OCI-LY7 (cell line): ENCODE measurements at regions not wholly inside any gene's neighbourhood (a gene's known extent, or its start where the extent isn't known, plus 50 kb on each side); places are given as distances from the start of the nearest gene placed in this dataset.

Experiments
- BruUV-seq: library from RNA; stranded (reverse); fragments of 400-500 nt; replicated peaks from 2 replicates; lab custom pipeline; 2021; lab: Mats Ljungman, UMichigan
- CTCF ChIA-PET: fragments of 300-600 bp; sonication (Branson Sonifier 250); formaldehyde crosslinking; loops from one replicate; lab custom pipeline; 2022; ENCODE audit warnings: antibody characterized with exemption; ENCODE audit not compliant: unreplicated experiment; lab: Charles Lee
- POLR2A ChIA-PET: fragments of 300-600 bp; sonication (Branson Sonifier 250); formaldehyde crosslinking; loops from one replicate; lab custom pipeline; 2022; ENCODE audit warnings: antibody characterized with exemption; lab: Charles Lee
- DNase-seq: peaks from one replicate; pipeline ENCODE4 v3.0.0-alpha.2; 2015; ENCODE audit warnings: low spot score
- H2AFZ ChIP-seq: fragments of 200-600 bp; sonication (generic), shearing (Covaris generic); 2 replicates; pipeline ENCODE4 v1.6.1; 2014; ENCODE audit warnings: mild to moderate bottlenecking, antibody characterized with exemption, low read length, moderate library complexity
- H3K27ac ChIP-seq: fragments of 200-600 bp; sonication (generic); 2 replicates; pipeline ENCODE4 v1.5.1; 2014; ENCODE audit warnings: mixed run types, low read depth, mild to moderate bottlenecking, moderate library complexity, low read length, inconsistent platforms; ENCODE audit not compliant: poor library complexity, severe bottlenecking
- H3K36me3 ChIP-seq: fragments of 200-600 bp; sonication (generic); 2 replicates; pipeline ENCODE4 v1.6.1; 2014; ENCODE audit warnings: mild to moderate bottlenecking, antibody characterized with exemption, low read length, moderate library complexity, mixed read lengths; ENCODE audit not compliant: insufficient read depth
- H3K4me1 ChIP-seq: fragments of 200-600 bp; sonication (generic); 2 replicates; pipeline ENCODE4 v1.5.1; 2014; ENCODE audit warnings: mild to moderate bottlenecking, low read length; ENCODE audit not compliant: insufficient read depth, poor library complexity, severe bottlenecking
- H3K4me2 ChIP-seq: fragments of 200-600 bp; sonication (generic); 2 replicates; pipeline ENCODE4 v1.6.1; 2014; ENCODE audit warnings: mild to moderate bottlenecking, low read length
- H3K4me3 ChIP-seq: fragments of 200-600 bp; sonication (generic); 2 replicates; pipeline ENCODE4 v1.5.1; 2014; ENCODE audit warnings: mild to moderate bottlenecking, low read depth, low read length; ENCODE audit not compliant: poor library complexity, severe bottlenecking
- H3K79me2 ChIP-seq: fragments of 200-600 bp; sonication (generic); 2 replicates; pipeline ENCODE4 v1.6.1; 2016; ENCODE audit warnings: low read depth, mild to moderate bottlenecking, low read length, moderate library complexity, mixed read lengths; ENCODE audit not compliant: insufficient read depth
- H3K9me2 ChIP-seq: fragments of 200-600 bp; sonication (generic); 2 replicates; pipeline ENCODE4 v1.6.1; 2016; ENCODE audit warnings: mild to moderate bottlenecking, low read length, mixed read lengths; ENCODE audit not compliant: insufficient read depth
- H3K9me3 ChIP-seq: fragments of 200-600 bp; sonication (generic); 2 replicates; pipeline ENCODE4 v1.6.1; 2014; ENCODE audit warnings: mild to moderate bottlenecking, mixed run types, low read length, mixed read lengths
- H4K20me1 ChIP-seq: fragments of 200-600 bp; sonication (generic); 2 replicates; pipeline ENCODE4 v1.6.1; 2014; ENCODE audit warnings: mild to moderate bottlenecking, antibody characterized with exemption, low read length, moderate library complexity, mixed read lengths; ENCODE audit not compliant: insufficient read depth
- EZH2phosphoT487 ChIP-seq: fragments of 200-600 bp; sonication (generic); IDR thresholded peaks from 2 replicates; pipeline ENCODE4 v1.6.1; 2018; ENCODE audit warnings: low read depth, borderline replicate concordance, mild to moderate bottlenecking, mixed run types, antibody characterized with exemption, low read length, moderate library complexity, mixed read lengths
- intact Hi-C: fragments of 100-400 bp; cut with micrococcal nuclease; formaldehyde crosslinking; loops from one replicate; pipeline ENCODE4 v1.10.0; 2022; ENCODE audit not compliant: unreplicated experiment
- TF ChIP-seq, protein P1 (sequence below): fragments of 200-600 bp; sonication (generic); conservative IDR thresholded peaks from 2 replicates; pipeline ENCODE4 v1.5.1; 2014; ENCODE audit warnings: mild to moderate bottlenecking, antibody characterized with exemption, low read length, moderate library complexity, mixed read lengths

DNA sequence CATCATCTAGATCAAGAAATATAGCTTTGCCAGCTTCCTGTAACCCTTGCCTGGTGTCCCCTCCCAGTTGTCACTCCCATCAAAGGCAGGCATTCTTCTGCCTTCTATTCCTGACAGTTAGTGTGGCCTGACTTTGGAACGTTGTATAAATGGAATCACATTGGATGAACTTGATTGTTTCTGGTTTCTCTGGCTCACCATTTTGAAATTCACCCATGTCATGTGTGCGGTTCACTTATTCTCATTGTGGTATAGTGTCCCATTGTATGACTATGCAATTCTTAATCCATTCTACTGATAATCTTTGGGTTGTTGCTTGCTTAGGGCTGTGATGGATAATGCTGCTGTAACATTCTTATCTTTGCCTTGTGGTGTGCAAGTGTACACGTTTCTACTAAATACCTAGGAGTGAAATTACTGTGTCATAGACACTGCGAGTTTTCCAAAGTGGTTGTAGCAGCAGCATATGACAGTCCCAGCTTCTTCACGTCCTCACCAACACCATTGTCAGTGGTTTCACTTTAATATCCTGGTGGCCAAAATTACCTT is 73.2 kb downstream of the VEGFA start:
- no TSS peak for BruUV-seq
- ChIA-PET POLR2A (interaction anchor here (0.6 kb wide), 1 partner anchor 103 kb away, joined by 4 read pairs; no protein-coding TSS in a partner anchor), CTCF (interaction anchor here (0.6 kb wide), 2 partner anchors 52 to 96 kb away, joined by 3 to 4 read pairs; no protein-coding TSS in a partner anchor)
- no peaks in the 10 kb centered on the region for H3K36me3 ChIP-seq
- no peak overlapping the region for H3K4me3 ChIP-seq
- no peak for TF ChIP-seq EZH2phosphoT487
- TF ChIP-seq, protein P1, sequence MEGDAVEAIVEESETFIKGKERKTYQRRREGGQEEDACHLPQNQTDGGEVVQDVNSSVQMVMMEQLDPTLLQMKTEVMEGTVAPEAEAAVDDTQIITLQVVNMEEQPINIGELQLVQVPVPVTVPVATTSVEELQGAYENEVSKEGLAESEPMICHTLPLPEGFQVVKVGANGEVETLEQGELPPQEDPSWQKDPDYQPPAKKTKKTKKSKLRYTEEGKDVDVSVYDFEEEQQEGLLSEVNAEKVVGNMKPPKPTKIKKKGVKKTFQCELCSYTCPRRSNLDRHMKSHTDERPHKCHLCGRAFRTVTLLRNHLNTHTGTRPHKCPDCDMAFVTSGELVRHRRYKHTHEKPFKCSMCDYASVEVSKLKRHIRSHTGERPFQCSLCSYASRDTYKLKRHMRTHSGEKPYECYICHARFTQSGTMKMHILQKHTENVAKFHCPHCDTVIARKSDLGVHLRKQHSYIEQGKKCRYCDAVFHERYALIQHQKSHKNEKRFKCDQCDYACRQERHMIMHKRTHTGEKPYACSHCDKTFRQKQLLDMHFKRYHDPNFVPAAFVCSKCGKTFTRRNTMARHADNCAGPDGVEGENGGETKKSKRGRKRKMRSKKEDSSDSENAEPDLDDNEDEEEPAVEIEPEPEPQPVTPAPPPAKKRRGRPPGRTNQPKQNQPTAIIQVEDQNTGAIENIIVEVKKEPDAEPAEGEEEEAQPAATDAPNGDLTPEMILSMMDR: no peak
- H3K79me2 ChIP-seq: no peaks in the 10 kb centered on the region
- intact Hi-C loops: no loop called here
- no peaks in the 10 kb centered on the region for H4K20me1 ChIP-seq
- no peaks in the 10 kb centered on the region for H3K4me1 ChIP-seq
- no peaks in the 10 kb centered on the region for H3K9me3 ChIP-seq
- no peak overlapping the region for H3K27ac ChIP-seq
- no peak overlapping the region for H3K4me2 ChIP-seq
- no peak overlapping the region for H2AFZ ChIP-seq
- DNase-seq: no peak
- no peaks in the 10 kb centered on the region for H3K9me2 ChIP-seq

DNA sequence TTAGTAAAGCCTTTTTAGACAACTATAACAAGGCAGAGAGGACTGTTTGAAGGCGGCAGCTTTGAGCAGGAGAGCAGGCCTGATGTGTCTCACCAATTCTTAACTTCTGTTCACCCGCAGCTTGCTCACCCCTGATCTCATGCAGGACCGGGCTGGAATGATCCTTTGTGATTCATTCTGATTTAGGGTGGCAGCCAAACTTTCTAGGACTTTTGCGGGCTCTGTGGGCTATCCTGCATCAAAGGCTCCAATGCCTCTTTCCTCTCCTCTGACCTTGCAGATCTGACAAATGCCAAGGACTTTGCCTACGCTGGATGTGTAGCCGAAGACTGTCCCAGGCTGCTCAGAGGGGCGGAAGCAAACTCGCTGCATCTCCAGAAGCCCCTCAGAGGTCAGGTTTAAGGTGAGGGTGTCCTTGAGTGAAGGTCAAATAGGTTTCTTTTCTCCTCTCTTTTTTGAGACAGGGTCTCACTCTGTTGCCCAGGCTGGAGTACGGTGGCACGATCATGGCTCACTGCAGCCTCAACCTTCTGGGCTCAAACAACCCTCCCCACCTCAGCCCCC is 72.3 kb downstream of the VEGFA start:
- H3K36me3 ChIP-seq: no peaks in the 10 kb centered on the region
- H3K79me2 ChIP-seq: no peaks in the 10 kb centered on the region
- TF ChIP-seq, protein P1: no peak
- TF ChIP-seq EZH2phosphoT487: no peak
- H3K9me2 ChIP-seq: no peaks in the 10 kb centered on the region
- no peak overlapping the region for H2AFZ ChIP-seq
- intact Hi-C loops: no loop called here
- ChIA-PET POLR2A (interaction anchor here (0.6 kb wide), 1 partner anchor 103 kb away, joined by 4 read pairs; no protein-coding TSS in a partner anchor), CTCF (interaction anchor here (0.6 kb wide), 2 partner anchors 52 to 97 kb away, joined by 3 to 4 read pairs; no protein-coding TSS in a partner anchor)
- no peaks in the 10 kb centered on the region for H3K9me3 ChIP-seq
- H3K27ac ChIP-seq: no peak overlapping the region
- H3K4me1 ChIP-seq: no peaks in the 10 kb centered on the region
- no peaks in the 10 kb centered on the region for H4K20me1 ChIP-seq
- no peak overlapping the region for H3K4me2 ChIP-seq
- H3K4me3 ChIP-seq: no peak overlapping the region
- no peak for DNase-seq
- no TSS peak for BruUV-seq
